Stimulated activated effector memory CD8-positive, alpha-beta T cell treated with anti-CD3 and anti-CD28 coated beads, Interleukin-12 subunit alpha, Interleukin-12 subunit beta, amount 100 ng/mL, for 72 hours (primary cell): ENCODE measurements at regions not wholly inside any gene's neighbourhood (a gene's known extent, or its start where the extent isn't known, plus 50 kb on each side); places are given as distances from the start of the nearest gene placed in this dataset.

Experiments used
- ATAC-seq: fragments of 150-1000 bp; cut with Tn5 transposase; 2 replicates; pipeline ENCODE4 v1.10.0; 2021
- DNase-seq, 2 donors: peaks; one replicate each; pipeline ENCODE4 v3.0.0; 2021 to 2022; ENCODE audit warnings: low spot score in 2 of 2
- H3K27ac Mint-ChIP-seq: one replicate; pipeline ENCODE4 v1.8.0; 2022; ENCODE audit warnings: mild to moderate bottlenecking, mixed read lengths
- H3K36me3 Mint-ChIP-seq: one replicate; pipeline ENCODE4 v1.8.0; 2022; ENCODE audit warnings: mild to moderate bottlenecking, mixed read lengths
- H3K4me1 Mint-ChIP-seq: one replicate; pipeline ENCODE4 v1.8.0; 2022; ENCODE audit warnings: mixed read lengths
- H3K4me3 Mint-ChIP-seq: one replicate; pipeline ENCODE4 v1.8.0; 2022; ENCODE audit warnings: mild to moderate bottlenecking, mixed read lengths
- H3K9me3 Mint-ChIP-seq: one replicate; pipeline ENCODE4 v1.8.0; 2022; ENCODE audit warnings: mixed read lengths

GRCh38 chr2:217616936-217617335 lies 385.9 kb downstream of the TNS1 start:
- H3K27ac Mint-ChIP-seq: no peak overlapping the region

GRCh38 chr2:217615171-217615570 lies 387.6 kb downstream of the TNS1 start:
- Mint-ChIP-seq H3K27ac (peak overlapping the region; percentile 53), H3K36me3 (no peaks in the 10 kb centered on the region), H3K9me3 (no peaks in the 10 kb centered on the region), H3K4me1 (peaks cover 16% of the 10 kb centered on the region), H3K4me3 (no peak overlapping the region)
- DNase-seq (no peak), ATAC-seq (no peak)

More at GRCh38 chr2:217616936-217617335, 385.9 kb downstream of the TNS1 start:
- no peak for ATAC-seq
- Mint-ChIP-seq H3K9me3 (no peaks in the 10 kb centered on the region), H3K36me3 (no peaks in the 10 kb centered on the region), H3K4me1 (no peaks in the 10 kb centered on the region), H3K4me3 (no peak overlapping the region)
- no peak for DNase-seq

GRCh38 chr2:217614498-217614897 lies 388.3 kb downstream of the TNS1 start:
- H3K36me3 Mint-ChIP-seq: peaks cover 5% of the 10 kb centered on the region
- H3K27ac Mint-ChIP-seq: no peak overlapping the region
- H3K9me3 Mint-ChIP-seq: no peaks in the 10 kb centered on the region
- no peak for ATAC-seq
- H3K4me1 Mint-ChIP-seq: peaks cover 23% of the 10 kb centered on the region
- H3K4me3 Mint-ChIP-seq: no peak overlapping the region
- DNase-seq: no peak

GRCh38 chr2:217614096-217614495 lies 388.7 kb downstream of the TNS1 start:
- DNase-seq (no peak), ATAC-seq (no peak)
- H3K4me1 Mint-ChIP-seq: peaks cover 23% of the 10 kb centered on the region
- H3K27ac Mint-ChIP-seq: no peak overlapping the region
- H3K4me3 Mint-ChIP-seq: no peak overlapping the region
- H3K9me3 Mint-ChIP-seq: no peaks in the 10 kb centered on the region
- H3K36me3 Mint-ChIP-seq: peaks cover 5% of the 10 kb centered on the region

- Mint-ChIP-seq H3K36me3 (peaks cover 5% of the 10 kb centered on the region), H3K4me3 (no peak overlapping the region), H3K27ac (no peak overlapping the region), H3K9me3 (no peaks in the 10 kb centered on the region), H3K4me1 (peaks cover 23% of the 10 kb centered on the region)
- DNase-seq (no peak), ATAC-seq (no peak)
Observed at GRCh38 chr2:217612920-217613319, 389.9 kb downstream of the TNS1 start.

GRCh38 chr2:217612211-217612610 lies 390.6 kb downstream of the TNS1 start:
- Mint-ChIP-seq H3K27ac (no peak overlapping the region), H3K9me3 (no peaks in the 10 kb centered on the region), H3K36me3 (peaks cover 5% of the 10 kb centered on the region), H3K4me1 (peaks cover 23% of the 10 kb centered on the region), H3K4me3 (no peak overlapping the region)
- no peak for ATAC-seq
- no peak for DNase-seq

- Mint-ChIP-seq H3K27ac (peak overlapping the region; percentile 91), H3K9me3 (no peaks in the 10 kb centered on the region), H3K36me3 (peaks cover 5% of the 10 kb centered on the region), H3K4me3 (no peak overlapping the region), H3K4me1 (peaks cover 23% of the 10 kb centered on the region)
- DNase-seq: no peak
- no peak for ATAC-seq
Observed at GRCh38 chr2:217611626-217612127, 391.1 kb downstream of the TNS1 start.

- peaks cover 5% of the 10 kb centered on the region for H3K36me3 Mint-ChIP-seq
- H3K27ac Mint-ChIP-seq: peak overlapping the region; percentile 91
- DNase-seq (no peak), ATAC-seq (no peak)
- H3K4me1 Mint-ChIP-seq: peaks cover 23% of the 10 kb centered on the region
- peak overlapping the region; percentile 53 for H3K4me3 Mint-ChIP-seq
- H3K9me3 Mint-ChIP-seq: no peaks in the 10 kb centered on the region
Observed at GRCh38 chr2:217611056-217611455, 391.7 kb downstream of the TNS1 start.

GRCh38 chr2:217610401-217610814 lies 392.4 kb downstream of the TNS1 start:
- Mint-ChIP-seq H3K9me3 (no peaks in the 10 kb centered on the region), H3K27ac (peak overlapping the region; percentile 91), H3K4me3 (peak overlapping the region; percentile 53), H3K4me1 (peaks cover 23% of the 10 kb centered on the region), H3K36me3 (peaks cover 5% of the 10 kb centered on the region)
- DNase-seq: peak; percentile 4 to 53
- ATAC-seq: peak; percentile 85

GRCh38 chr2:217609952-217610351 lies 392.8 kb downstream of the TNS1 start:
- Mint-ChIP-seq H3K4me1 (peaks cover 23% of the 10 kb centered on the region), H3K9me3 (no peaks in the 10 kb centered on the region), H3K4me3 (no peak overlapping the region), H3K36me3 (peaks cover 5% of the 10 kb centered on the region), H3K27ac (peak overlapping the region; percentile 91)
- DNase-seq (no peak), ATAC-seq (peak; percentile 4)

GRCh38 chr2:217606296-217606695 lies 396.5 kb downstream of the TNS1 start:
- Mint-ChIP-seq H3K9me3 (no peaks in the 10 kb centered on the region), H3K4me1 (peaks cover 19% of the 10 kb centered on the region), H3K27ac (no peak overlapping the region), H3K36me3 (peaks cover 5% of the 10 kb centered on the region), H3K4me3 (no peak overlapping the region)
- ATAC-seq: no peak
- no peak for DNase-seq

GRCh38 chr2:217604527-217605194 lies 398.1 kb downstream of the TNS1 start:
- Mint-ChIP-seq H3K36me3 (peaks cover 1% of the 10 kb centered on the region), H3K4me1 (peaks cover 2% of the 10 kb centered on the region)
- DNase-seq: no peak

GRCh38 chr2:217601601-217602000 lies 401.2 kb downstream of the TNS1 start:
- H3K4me1 Mint-ChIP-seq: no peaks in the 10 kb centered on the region
- DNase-seq (no peak), ATAC-seq (no peak)
- no peaks in the 10 kb centered on the region for H3K36me3 Mint-ChIP-seq
- no peak overlapping the region for H3K27ac Mint-ChIP-seq
- no peak overlapping the region for H3K4me3 Mint-ChIP-seq
- H3K9me3 Mint-ChIP-seq: no peaks in the 10 kb centered on the region

More at GRCh38 chr2:217604527-217605194, 398.1 kb downstream of the TNS1 start:
- Mint-ChIP-seq H3K9me3 (no peaks in the 10 kb centered on the region), H3K4me3 (no peak overlapping the region), H3K27ac (no peak overlapping the region)
- no peak for ATAC-seq

- no peak overlapping the region for H3K27ac Mint-ChIP-seq
- H3K4me1 Mint-ChIP-seq: no peaks in the 10 kb centered on the region
- DNase-seq (no peak), ATAC-seq (no peak)
- H3K9me3 Mint-ChIP-seq: no peaks in the 10 kb centered on the region
- no peak overlapping the region for H3K4me3 Mint-ChIP-seq
- H3K36me3 Mint-ChIP-seq: no peaks in the 10 kb centered on the region
Observed at GRCh38 chr2:217599906-217600305, 402.9 kb downstream of the TNS1 start.

- no peak for DNase-seq
- no peaks in the 10 kb centered on the region for H3K4me1 Mint-ChIP-seq
- H3K9me3 Mint-ChIP-seq: no peaks in the 10 kb centered on the region
- no peak for ATAC-seq
- no peaks in the 10 kb centered on the region for H3K36me3 Mint-ChIP-seq
- no peak overlapping the region for H3K4me3 Mint-ChIP-seq
- H3K27ac Mint-ChIP-seq: no peak overlapping the region
Observed at GRCh38 chr2:217597681-217598080, 405.1 kb downstream of the TNS1 start.

GRCh38 chr2:217597145-217597544 lies 405.6 kb downstream of the TNS1 start:
- H3K9me3 Mint-ChIP-seq: no peaks in the 10 kb centered on the region
- ATAC-seq: no peak

More at GRCh38 chr2:217597145-217597544, 405.6 kb downstream of the TNS1 start:
- Mint-ChIP-seq H3K36me3 (no peaks in the 10 kb centered on the region), H3K27ac (no peak overlapping the region), H3K4me3 (no peak overlapping the region), H3K4me1 (no peaks in the 10 kb centered on the region)
- no peak for DNase-seq
